Mesenchymal stem cell (in vitro differentiated cells and primary cell): ENCODE measurements at regions not wholly inside any gene's neighbourhood (a gene's known extent, or its start where the extent isn't known, plus 50 kb on each side); places are given as distances from the start of the nearest gene placed in this dataset.

Experiments used
- DNase-seq: peaks from one replicate; pipeline ENCODE4 v3.0.0-alpha.2; 2013
- H2AFZ ChIP-seq: one replicate; pipeline ENCODE4 v1.6.1; 2013; ENCODE audit warnings: low read depth, mild to moderate bottlenecking, control low read depth, inconsistent platforms, low read length, moderate library complexity
- H2AK5ac ChIP-seq: 2 replicates; pipeline ENCODE4 v1.6.1; 2013; ENCODE audit warnings: low read length, moderate library complexity, mild to moderate bottlenecking, inconsistent platforms; ENCODE audit not compliant: severe bottlenecking
- H2BK120ac ChIP-seq: one replicate; pipeline ENCODE4 v1.6.1; 2013; ENCODE audit warnings: low read depth, mild to moderate bottlenecking, inconsistent platforms, low read length, moderate library complexity
- H2BK12ac ChIP-seq, 2 experiments: one replicate each; pipeline ENCODE4 v1.6.1; 2013; ENCODE audit warnings: inconsistent platforms in 2 of 2, low read length in 2 of 2, mild to moderate bottlenecking in 2 of 2, moderate library complexity in 2 of 2, control low read depth in 1 of 2
- H2BK15ac ChIP-seq: one replicate; pipeline ENCODE4 v1.6.1; 2013; ENCODE audit warnings: mild to moderate bottlenecking, low read depth, inconsistent platforms; ENCODE audit not compliant: poor library complexity, severe bottlenecking
- H2BK5ac ChIP-seq: 2 replicates; pipeline ENCODE4 v1.6.1; 2013; ENCODE audit warnings: low read depth, mild to moderate bottlenecking, low read length, control low read depth, inconsistent platforms; ENCODE audit not compliant: poor library complexity, severe bottlenecking
- H3K14ac ChIP-seq, 2 experiments: one replicate each; pipeline ENCODE4 v1.6.1; 2013; ENCODE audit warnings: inconsistent platforms in 2 of 2, low read length in 2 of 2, control low read depth in 1 of 2, mild to moderate bottlenecking in 1 of 2, moderate library complexity in 1 of 2
- H3K18ac ChIP-seq, 2 experiments: one replicate each; pipeline ENCODE4 v1.6.1; 2013; ENCODE audit warnings: inconsistent platforms in 2 of 2, low read length in 2 of 2, control low read depth in 1 of 2, low read depth in 1 of 2, mild to moderate bottlenecking in 1 of 2
- H3K23ac ChIP-seq, 2 experiments: one replicate each; pipeline ENCODE4 v1.6.1; 2013; ENCODE audit warnings: inconsistent platforms in 2 of 2, low read length in 2 of 2, mild to moderate bottlenecking in 2 of 2, moderate library complexity in 2 of 2, control low read depth in 1 of 2
- H3K27ac ChIP-seq: 2 replicates; pipeline ENCODE4 v1.5.1; 2013; ENCODE audit warnings: mild to moderate bottlenecking, moderate library complexity, low read length, control low read depth, inconsistent platforms; ENCODE audit not compliant: poor library complexity, severe bottlenecking
- H3K27me3 ChIP-seq, 2 experiments: 2 replicates each; pipeline versions ENCODE4 v1.6.1 to v1.7.0; 2013; ENCODE audit warnings: low read length in 2 of 2, mild to moderate bottlenecking in 2 of 2, moderate library complexity in 2 of 2, control low read depth in 1 of 2, inconsistent platforms in 1 of 2; ENCODE audit not compliant: control insufficient read depth in 1 of 2, insufficient read depth in 1 of 2
- H3K36me3 ChIP-seq, 2 experiments: 2 replicates each; pipeline versions ENCODE4 v1.6.1 to v1.7.0; 2013; ENCODE audit warnings: low read length in 2 of 2, control low read depth in 1 of 2, inconsistent platforms in 1 of 2, low read depth in 1 of 2, mild to moderate bottlenecking in 1 of 2; ENCODE audit not compliant: insufficient read depth in 2 of 2, control insufficient read depth in 1 of 2
- H3K4ac ChIP-seq, 2 experiments: one replicate each; pipeline ENCODE4 v1.6.1; 2013; ENCODE audit warnings: inconsistent platforms in 2 of 2, low read length in 2 of 2, mild to moderate bottlenecking in 2 of 2, moderate library complexity in 2 of 2, control low read depth in 1 of 2, low read depth in 1 of 2
- H3K4me1 ChIP-seq: 2 replicates; pipeline ENCODE4 v1.6.1; 2013; ENCODE audit warnings: low read depth, low read length, control low read depth; ENCODE audit not compliant: control insufficient read depth, insufficient read depth
- H3K4me2 ChIP-seq: 2 replicates; pipeline ENCODE4 v1.6.1; 2013; ENCODE audit warnings: low read length, mild to moderate bottlenecking, inconsistent platforms; ENCODE audit not compliant: poor library complexity, severe bottlenecking
- H3K4me3 ChIP-seq, 2 experiments: 2 replicates each; pipeline versions ENCODE4 v1.5.1 to v1.7.0; 2013; ENCODE audit warnings: low read length in 2 of 2, mild to moderate bottlenecking in 2 of 2, control low read depth in 1 of 2, low read depth in 1 of 2; ENCODE audit not compliant: insufficient read depth in 1 of 2
- H3K79me1 ChIP-seq: replicated peaks from 2 replicates; pipeline ENCODE4 v1.6.1; 2013; ENCODE audit warnings: mild to moderate bottlenecking, control low read depth, low read length, inconsistent platforms; ENCODE audit not compliant: poor library complexity, severe bottlenecking
- H3K9ac ChIP-seq: 2 replicates; pipeline ENCODE4 v1.7.0; 2013; ENCODE audit warnings: mild to moderate bottlenecking, low read length, moderate library complexity
- H3K9me3 ChIP-seq: 2 replicates; pipeline ENCODE4 v1.7.0; 2013; ENCODE audit warnings: mild to moderate bottlenecking, low read length; ENCODE audit not compliant: control insufficient read depth
- H4K8ac ChIP-seq: one replicate; pipeline ENCODE4 v1.6.1; 2013; ENCODE audit warnings: inconsistent platforms, mild to moderate bottlenecking, low read length, moderate library complexity
- H4K91ac ChIP-seq: one replicate; pipeline ENCODE4 v1.6.1; 2013; ENCODE audit warnings: mild to moderate bottlenecking, low read length, inconsistent platforms
- WGBS: methylation state at CpG from one replicate; pipeline ENCODE4 v1.1.7; 2013; ENCODE audit warnings: mixed read lengths; 5-methylcytosine and 5-hydroxymethylcytosine counted together

GRCh38 chr6:150730801-150731457 lies 131.2 kb downstream of the PLEKHG1 start:
- Histone ChIP-seq H3K9me3 (no peaks in the 10 kb centered on the region), H3K18ac (no peak overlapping the region), H3K4me1 (peaks cover 3% of the 10 kb centered on the region), H3K27ac (no peak overlapping the region), H3K14ac (no peak overlapping the region), H3K4ac (no peak overlapping the region), H3K4me3 (no peak overlapping the region), H4K8ac (no peak overlapping the region), H2BK12ac (no peak overlapping the region), H3K36me3 (no peaks in the 10 kb centered on the region), H3K23ac (no peak overlapping the region), H2AFZ (no peak overlapping the region), H3K4me2 (no peak overlapping the region), H2BK120ac (no peak overlapping the region), H2BK5ac (no peak overlapping the region), H3K9ac (no peak overlapping the region), H2BK15ac (no peak overlapping the region), H4K91ac (no peak overlapping the region), H3K27me3 (no peaks in the 10 kb centered on the region), H3K79me1 (no peaks in the 10 kb centered on the region), H2AK5ac (no peak overlapping the region)
- DNase-seq = no peak
- WGBS = 94% methylated on average over 5 of the region's 7 CpGs

- Histone ChIP-seq H3K27me3 (no peaks in the 10 kb centered on the region), H4K91ac (no peak overlapping the region), H3K27ac (no peak overlapping the region), H2BK15ac (no peak overlapping the region), H4K8ac (no peak overlapping the region), H3K4me2 (no peak overlapping the region), H2BK12ac (no peak overlapping the region), H3K36me3 (no peaks in the 10 kb centered on the region), H2AK5ac (no peak overlapping the region), H2BK5ac (no peak overlapping the region), H3K9ac (no peak overlapping the region), H2AFZ (no peak overlapping the region), H2BK120ac (no peak overlapping the region), H3K4me1 (peaks cover 3% of the 10 kb centered on the region), H3K18ac (no peak overlapping the region), H3K14ac (no peak overlapping the region), H3K79me1 (no peaks in the 10 kb centered on the region), H3K4me3 (no peak overlapping the region), H3K23ac (no peak overlapping the region), H3K9me3 (no peaks in the 10 kb centered on the region), H3K4ac (no peak overlapping the region)
- 86% methylated on average over 12 of the region's 12 CpGs for whole genome bisulfite sequencing
- no peak for DNase-seq
Observed at GRCh38 chr6:150732765-150733539, 132.6 kb upstream of the MTHFD1L start.

GRCh38 chr6:150733726-150734125 lies 131.8 kb upstream of the MTHFD1L start:
- H3K9ac ChIP-seq = no peak overlapping the region
- no peak overlapping the region for H4K91ac ChIP-seq
- H3K79me1 ChIP-seq = no peaks in the 10 kb centered on the region
- H3K14ac ChIP-seq = no peak overlapping the region
- no peak overlapping the region for H2BK120ac ChIP-seq
- H3K23ac ChIP-seq = no peak overlapping the region
- no peaks in the 10 kb centered on the region for H3K36me3 ChIP-seq
- no peak for DNase-seq
- H3K27me3 ChIP-seq = no peaks in the 10 kb centered on the region
- no peak overlapping the region for H4K8ac ChIP-seq
- peaks cover 3% of the 10 kb centered on the region for H3K4me1 ChIP-seq
- H3K4me3 ChIP-seq = no peak overlapping the region
- H2BK12ac ChIP-seq = no peak overlapping the region
- no peak overlapping the region for H2AK5ac ChIP-seq
- no peak overlapping the region for H3K18ac ChIP-seq
- H3K4me2 ChIP-seq = no peak overlapping the region
- H2AFZ ChIP-seq = no peak overlapping the region
- no peak overlapping the region for H2BK15ac ChIP-seq
- WGBS = 92% methylated on average over 21 of the region's 21 CpGs
- no peak overlapping the region for H3K27ac ChIP-seq
- H2BK5ac ChIP-seq = no peak overlapping the region
- H3K4ac ChIP-seq = no peak overlapping the region
- H3K9me3 ChIP-seq = no peaks in the 10 kb centered on the region

- H2AFZ ChIP-seq = no peak overlapping the region
- 96% methylated on average over 5 of the region's 7 CpGs for WGBS
Observed at GRCh38 chr6:150734235-150734634, 131.3 kb upstream of the MTHFD1L start.

More at GRCh38 chr6:150734235-150734634, 131.3 kb upstream of the MTHFD1L start:
- Histone ChIP-seq H3K4me1 (no peaks in the 10 kb centered on the region), H2BK5ac (no peak overlapping the region), H3K4me2 (no peak overlapping the region), H4K91ac (no peak overlapping the region), H4K8ac (no peak overlapping the region), H2BK15ac (no peak overlapping the region), H3K27me3 (no peaks in the 10 kb centered on the region), H3K27ac (no peak overlapping the region), H3K9me3 (no peaks in the 10 kb centered on the region), H3K79me1 (no peaks in the 10 kb centered on the region), H3K9ac (no peak overlapping the region), H3K4me3 (no peak overlapping the region), H2BK12ac (no peak overlapping the region), H3K14ac (no peak overlapping the region), H3K4ac (no peak overlapping the region), H2AK5ac (no peak overlapping the region), H2BK120ac (no peak overlapping the region), H3K23ac (no peak overlapping the region), H3K36me3 (no peaks in the 10 kb centered on the region), H3K18ac (no peak overlapping the region)
- no peak for DNase-seq
